Retinal pigment epithelial cell (primary cell): ENCODE measurements at regions not wholly inside any gene's neighbourhood (a gene's known extent, or its start where the extent isn't known, plus 50 kb on each side); places are given as distances from the start of the nearest gene placed in this dataset.
A peak's percentile ranks its signal among the peaks of the same experiment; 100 is the strongest.

ENCODE experiments used
- DNase-seq: peaks from one replicate; pipeline ENCODE4 v3.0.0-alpha.2; 2010; ENCODE audit warnings: low read depth
- H3K4me3 ChIP-seq: 2 replicates; pipeline ENCODE4 v1.5.1; 2011; ENCODE audit warnings: mild to moderate bottlenecking, low read length, control low read depth, moderate library complexity
- CTCF ChIP-seq: conservative IDR thresholded peaks from 2 replicates; pipeline ENCODE4 v1.5.1; 2011; ENCODE audit warnings: low read depth, low read length, control low read depth, inconsistent platforms

DNA sequence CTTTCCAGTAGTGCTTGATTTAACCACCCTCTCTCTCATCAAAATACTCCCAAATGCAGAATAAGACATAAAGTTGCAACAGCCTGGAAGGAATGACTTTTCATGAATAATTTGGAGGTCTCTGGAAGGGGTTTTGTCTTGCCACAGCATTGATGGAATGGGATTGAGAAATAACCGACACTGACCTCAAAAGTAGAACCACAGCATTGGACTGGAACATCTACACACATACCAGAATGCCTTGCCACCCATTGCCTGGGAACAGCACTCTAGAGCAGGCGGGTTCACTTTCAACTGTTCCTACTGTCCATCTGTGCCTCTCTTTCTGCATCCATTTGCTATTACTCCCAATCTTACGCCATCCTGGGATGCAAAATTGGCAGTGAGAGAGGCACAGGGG lies 149.1 kb upstream of the USP24 start:
- no peak overlapping the region for H3K4me3 ChIP-seq
- no peak for DNase-seq
- TF ChIP-seq CTCF = no peak

GRCh38 chr1:55363268-55363667 lies 148.1 kb upstream of the USP24 start:
- TF ChIP-seq CTCF = no peak
- H3K4me3 ChIP-seq = no peak overlapping the region
- no peak for DNase-seq

- peak; percentile 35 for DNase-seq
Observed at GRCh38 chr1:55362558-55362957, 147.4 kb upstream of the USP24 start.

DNA sequence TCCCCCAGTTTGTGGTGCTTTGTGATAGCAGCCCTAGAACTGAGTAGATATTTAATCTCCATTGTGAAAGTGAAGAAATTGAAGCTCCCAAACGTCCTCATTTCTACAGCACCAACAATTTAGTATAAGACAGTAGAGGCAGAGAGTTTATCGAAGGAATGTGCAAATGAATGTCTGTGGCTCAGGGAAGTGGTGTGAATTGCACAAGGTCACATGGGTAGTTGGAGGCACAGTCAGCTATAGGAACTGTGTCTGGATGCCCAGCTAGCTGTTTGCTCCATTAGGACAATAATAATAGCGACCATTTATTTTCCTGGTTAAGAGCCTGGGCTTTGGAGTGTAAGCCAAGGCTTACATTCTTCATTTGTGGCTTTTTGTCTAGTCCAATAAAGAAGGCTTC lies 144.4 kb upstream of the USP24 start:
- no peak overlapping the region for H3K4me3 ChIP-seq
- DNase-seq = no peak
- TF ChIP-seq CTCF = no peak

More at GRCh38 chr1:55362558-55362957, 147.4 kb upstream of the USP24 start:
- no peak overlapping the region for H3K4me3 ChIP-seq
- no peak for TF ChIP-seq CTCF

DNA sequence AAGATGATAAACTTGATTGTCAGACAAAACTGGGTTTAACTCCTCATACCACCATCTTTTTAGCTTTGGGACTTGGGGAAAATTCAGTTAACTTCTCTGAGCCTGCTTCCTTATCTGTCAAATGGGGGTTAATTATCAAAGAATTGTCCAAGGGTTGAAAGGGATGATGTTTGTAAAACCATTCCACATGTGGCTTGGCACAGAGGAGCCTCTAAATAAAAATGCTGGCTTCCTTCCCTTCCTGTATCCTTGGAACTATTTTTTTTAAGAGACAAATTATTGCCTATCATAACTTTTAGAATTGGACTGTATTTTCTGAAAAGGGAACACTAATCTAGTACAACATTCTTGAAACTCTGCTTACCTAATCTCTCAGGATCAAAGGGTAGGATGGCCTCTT lies 143.4 kb upstream of the USP24 start:
- H3K4me3 ChIP-seq = no peak overlapping the region
- no peak for DNase-seq
- no peak for TF ChIP-seq CTCF

GRCh38 chr1:55355549-55355948 lies 140.4 kb upstream of the USP24 start:
- DNase-seq = no peak
- TF ChIP-seq CTCF = no peak
- no peak overlapping the region for H3K4me3 ChIP-seq

GRCh38 chr1:55353707-55354620 lies 138.8 kb upstream of the USP24 start:
- no peak for TF ChIP-seq CTCF
- H3K4me3 ChIP-seq = no peak overlapping the region
- no peak for DNase-seq
